Spleen (tissue), 11 donors: ENCODE measurements at regions not wholly inside any gene's neighbourhood (a gene's known extent, or its start where the extent isn't known, plus 50 kb on each side); places are given as distances from the start of the nearest gene placed in this dataset.
A peak's percentile ranks its signal among the peaks of the same experiment; 100 is the strongest.

ENCODE experiments used
- DNase-seq: peaks from one replicate; pipeline ENCODE4 v3.0.0-alpha.2; 2020
- H3K27ac ChIP-seq, 8 donors: fragments of 200-600 bp; sonication (generic) in 7 of 8; 1 replicate in 4 of 8; 2 replicates in 4 of 8; pipeline versions ENCODE4 v1.5.0 to v1.8.0; 2016 to 2021; ENCODE audit warnings: inconsistent platforms in 4 of 8, mild to moderate bottlenecking in 4 of 8, moderate library complexity in 1 of 8
- H3K27me3 ChIP-seq, 7 donors: fragments of 200-600 bp; sonication (generic) in 6 of 7; replicated peaks in 1 of 7; 1 replicate in 4 of 7; 2 replicates in 3 of 7; pipeline versions ENCODE4 v1.5.0 to v1.8.0; 2016 to 2021; ENCODE audit warnings: inconsistent platforms in 3 of 7, mild to moderate bottlenecking in 1 of 7
- H3K36me3 ChIP-seq, 6 donors: fragments of 200-600 bp; sonication (generic) in 5 of 6; 1 replicate in 4 of 6; 2 replicates in 2 of 6; pipeline versions ENCODE4 v1.5.0 to v1.8.0; 2016 to 2021; ENCODE audit warnings: inconsistent platforms in 2 of 6
- H3K4me1 ChIP-seq, 6 donors: fragments of 200-600 bp; sonication (generic) in 5 of 6; 1 replicate in 3 of 6; 2 replicates in 3 of 6; pipeline versions ENCODE4 v1.5.0 to v1.8.0; 2016 to 2021; ENCODE audit warnings: inconsistent platforms in 3 of 6
- H3K4me3 ChIP-seq, 8 donors: fragments of 200-600 bp; sonication (generic) in 7 of 8; 1 replicate in 4 of 8; 2 replicates in 4 of 8; pipeline versions ENCODE4 v1.5.0 to v1.8.0; 2016 to 2021; ENCODE audit warnings: inconsistent platforms in 4 of 8, mild to moderate bottlenecking in 4 of 8, moderate library complexity in 2 of 8
- H3K9me3 ChIP-seq, 8 donors: fragments of 200-600 bp; sonication (generic) in 7 of 8; 1 replicate in 4 of 8; 2 replicates in 4 of 8; pipeline versions ENCODE4 v1.5.0 to v1.8.0; 2016 to 2021; ENCODE audit warnings: inconsistent platforms in 4 of 8
- CTCF ChIP-seq, 11 experiments: fragments of 200-600 bp in 7 of 11; fragments of 450-650 bp in 4 of 11; sonication (generic) in 4 of 11; IDR thresholded peaks in 8 of 11; conservative IDR thresholded peaks in 3 of 11; 1 replicate in 7 of 11; 2 replicates in 4 of 11; pipeline versions ENCODE4 v1.4.0 to v1.8.0; 2016 to 2021; ENCODE audit warnings: antibody characterized with exemption in 11 of 11, inconsistent platforms in 4 of 11, mild to moderate bottlenecking in 1 of 11
- POLR2A ChIP-seq, 3 donors: fragments of 450-650 bp; IDR thresholded peaks; one replicate each; pipeline ENCODE4 v1.5.1; 2017; ENCODE audit warnings: antibody characterized with exemption in 3 of 3, mild to moderate bottlenecking in 1 of 3
- POLR2AphosphoS5 ChIP-seq, 3 donors: sonication (generic); formaldehyde crosslinking; IDR thresholded peaks; one replicate each; pipeline ENCODE4 v1.5.1; 2017; ENCODE audit warnings: antibody characterized with exemption in 3 of 3
- WGBS, 5 donors: extraction: QIAGEN DNeasy Blood & Tissue Kit in 3 of 5; methylation state at CpG; one replicate each; pipeline versions ENCODE4 v1.1.5 to v1.1.7; 2013 to 2018; 5-methylcytosine and 5-hydroxymethylcytosine counted together
- intact Hi-C: fragments of 100-400 bp; cut with DNase I; formaldehyde crosslinking; loops from one replicate; pipeline ENCODE4 v1.15.0; 2023; ENCODE audit warnings: low total_unique reads
- donor health status: healthy with polysubstance abuse.
- donor health status: DM: no; HTN: no; CAD: no; lungs with moderate emphysema.
- donor health status: DM: no; HTN: no; CAD: no.
- donor health status: Bipolar disorder and iron deficiency.
- donor health status: healthy.
- donor health status: DM: no; HTN: no; CAD: no.
- donor health status: DM: yes; HTN: yes; CAD: no.

DNA sequence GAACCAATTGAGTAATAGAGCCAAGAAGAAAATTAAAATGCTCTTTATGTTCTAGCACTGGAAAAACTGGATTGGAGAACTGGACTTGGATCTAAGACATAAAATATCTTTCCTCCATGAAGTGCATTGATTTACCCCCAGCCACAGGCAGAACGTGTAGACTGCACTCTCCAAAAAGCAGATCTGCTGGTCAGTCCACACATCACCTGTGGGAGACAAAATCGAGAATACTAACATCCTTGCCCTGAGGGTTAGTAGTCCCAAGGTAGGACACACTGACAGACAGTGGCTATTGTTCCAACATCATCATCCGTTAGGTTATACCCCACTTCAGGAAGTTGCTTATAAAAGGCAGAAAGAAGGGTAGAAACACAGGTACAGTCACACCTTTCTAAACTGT, 257.1 kb upstream of the STT3B start:
- H3K36me3 ChIP-seq, result no peaks in the 10 kb centered on the region
- no peak overlapping the region for H3K27ac ChIP-seq
- peaks cover 0 to 13% (median 2%) of the 10 kb centered on the region in 6 donors for H3K4me1 ChIP-seq
- TF ChIP-seq POLR2AphosphoS5 (IDR thresholded peaks at IDR 0.05), result no peak
- TF ChIP-seq CTCF (IDR thresholded peaks at IDR 0.05 in 8 of 11, conservative IDR thresholded peaks at IDR 0.05 in 3 of 11), result no peak
- TF ChIP-seq POLR2A (IDR thresholded peaks at IDR 0.05), result no peak
- intact Hi-C loops, result no loop called here
- H3K27me3 ChIP-seq, result no peaks in the 10 kb centered on the region
- 83 to 91% (median 86%) methylated on average over 3 of the region's 3 CpGs for WGBS, 5 donors
- DNase-seq, result no peak
- no peak overlapping the region for H3K4me3 ChIP-seq
- no peaks in the 10 kb centered on the region for H3K9me3 ChIP-seq

GRCh38 chr3:31277582-31277981, 255.1 kb upstream of the STT3B start:
- Histone ChIP-seq H3K27ac (peak overlapping the region in 4 of 8 donors; percentile 26 to 43 (median 34)), H3K9me3 (no peaks in the 10 kb centered on the region), H3K4me1 (peaks cover 0 to 13% (median 2%) of the 10 kb centered on the region in 6 donors), H3K4me3 (no peak overlapping the region), H3K36me3 (no peaks in the 10 kb centered on the region), H3K27me3 (no peaks in the 10 kb centered on the region)
- no peak for TF ChIP-seq CTCF (IDR thresholded peaks at IDR 0.05 in 8 of 11, conservative IDR thresholded peaks at IDR 0.05 in 3 of 11)
- no peak for TF ChIP-seq POLR2A (IDR thresholded peaks at IDR 0.05)
- TF ChIP-seq POLR2AphosphoS5 (IDR thresholded peaks at IDR 0.05), result peak in 1 of 3 donors; percentile 31
- DNase-seq, result peak; percentile 62
- 49 to 82% (median 64%) methylated on average over 2 of the region's 2 CpGs for WGBS, 5 donors
- intact Hi-C loops, result no loop called here

- no peak for DNase-seq
- H3K4me1 ChIP-seq, result peaks cover 0 to 13% (median 2%) of the 10 kb centered on the region in 6 donors
- no peak overlapping the region for H3K4me3 ChIP-seq
- no peaks in the 10 kb centered on the region for H3K27me3 ChIP-seq
- TF ChIP-seq POLR2A (IDR thresholded peaks at IDR 0.05) (no peak), CTCF (IDR thresholded peaks at IDR 0.05 in 8 of 11, conservative IDR thresholded peaks at IDR 0.05 in 3 of 11) (no peak), POLR2AphosphoS5 (IDR thresholded peaks at IDR 0.05) (no peak)
- 88 to 95% (median 89%) methylated on average over 5 of the region's 5 CpGs for whole genome bisulfite sequencing, 5 donors
- intact Hi-C loops, result no loop called here
- H3K27ac ChIP-seq, result no peak overlapping the region
- H3K9me3 ChIP-seq, result no peaks in the 10 kb centered on the region
- no peaks in the 10 kb centered on the region for H3K36me3 ChIP-seq
Measured at GRCh38 chr3:31278532-31278931, 254.2 kb upstream of the STT3B start.

DNA sequence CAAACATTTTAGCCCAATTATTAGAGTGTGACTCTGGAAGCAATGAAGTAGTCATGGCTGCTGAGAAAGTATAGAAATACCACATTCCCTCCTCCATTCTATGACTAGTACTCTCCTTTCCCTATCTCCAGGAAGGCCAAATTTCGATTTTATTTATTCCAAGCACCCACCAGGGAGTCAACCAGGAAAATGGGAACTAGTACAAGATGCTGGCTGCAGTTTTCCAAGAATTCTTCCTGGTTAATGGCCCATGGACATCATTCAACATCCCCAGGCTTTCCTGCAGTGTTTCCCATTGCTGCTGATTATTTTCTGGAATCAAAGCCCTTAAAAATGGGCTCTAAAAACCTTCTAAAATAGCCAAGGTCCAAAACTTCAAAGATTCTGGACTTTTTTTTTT, 247.9 kb upstream of the STT3B start:
- TF ChIP-seq CTCF (IDR thresholded peaks at IDR 0.05 in 8 of 11, conservative IDR thresholded peaks at IDR 0.05 in 3 of 11), result no peak
- Histone ChIP-seq H3K9me3 (no peaks in the 10 kb centered on the region), H3K27me3 (no peaks in the 10 kb centered on the region), H3K27ac (no peak overlapping the region), H3K4me3 (no peak overlapping the region), H3K4me1 (peaks cover 0 to 17% (median 13%) of the 10 kb centered on the region in 6 donors), H3K36me3 (no peaks in the 10 kb centered on the region)
- intact Hi-C loops, result no loop called here
- DNase-seq, result no peak
- 62 to 71% (median 67%) methylated on average over 1 of the region's 1 CpG for WGBS, 5 donors
